GM10266 (cell line): ENCODE measurements at regions not wholly inside any gene's neighbourhood (a gene's known extent, or its start where the extent isn't known, plus 50 kb on each side); places are given as distances from the start of the nearest gene placed in this dataset.
"Not testable (repeated sequence)": the region's sequence is repeated elsewhere in the genome, so short reads cannot be mapped to it uniquely, and the experiment has no call there.

Source experiments
- DNase-seq: peaks from one replicate; pipeline ENCODE4 v3.0.0; 2012; ENCODE audit errors: extremely low spot score
- CTCF ChIP-seq: IDR thresholded peaks from 2 replicates; pipeline ENCODE4 v1.5.1; 2012; ENCODE audit warnings: mild to moderate bottlenecking, low read depth; ENCODE audit not compliant: control insufficient read depth, insufficient read depth; ENCODE audit errors: missing control alignments

- no peak for DNase-seq
- no peak for TF ChIP-seq CTCF
Measured at GRCh38 chr2:234880551-234881211, 71.1 kb upstream of the SH3BP4 start.

- TF ChIP-seq CTCF, result no peak
- no peak for DNase-seq
Measured at GRCh38 chr2:234879671-234880455, 72.0 kb upstream of the SH3BP4 start.

- DNase-seq, result not testable (repeated sequence)
Measured at GRCh38 chr2:234876621-234877020, 75.2 kb upstream of the SH3BP4 start.

- TF ChIP-seq CTCF, result no peak
- no peak for DNase-seq
Measured at GRCh38 chr2:234874347-234875046, 77.3 kb upstream of the SH3BP4 start.

GRCh38 chr2:234873828-234874173, 78.0 kb upstream of the SH3BP4 start:
- no peak for DNase-seq
- TF ChIP-seq CTCF, result no peak

- no peak for TF ChIP-seq CTCF
- DNase-seq, result no peak
Measured at GRCh38 chr2:234873103-234873827, 78.6 kb upstream of the SH3BP4 start.

GRCh38 chr2:234869969-234870368, 81.8 kb upstream of the SH3BP4 start:
- no peak for TF ChIP-seq CTCF
- DNase-seq, result no peak
